Fibroblast of skin of left quadriceps (primary cell): ENCODE measurements at regions not wholly inside any gene's neighbourhood (a gene's known extent, or its start where the extent isn't known, plus 50 kb on each side); places are given as distances from the start of the nearest gene placed in this dataset.
"Not testable (repeated sequence)": the region's sequence is repeated elsewhere in the genome, so short reads cannot be mapped to it uniquely, and the experiment has no call there.

Experiments used
- DNase-seq, 2 experiments: peaks; one replicate each; pipeline ENCODE4 v3.0.0-alpha.2; 2013; ENCODE audit warnings: low read depth in 2 of 2

GRCh38 chr1:209106237-209106741, 477.2 kb upstream of the CAMK1G start:
- peak; percentile 62 to 72 for DNase-seq

GRCh38 chr1:209106861-209107260, 476.7 kb upstream of the CAMK1G start:
- DNase-seq = no peak

DNA sequence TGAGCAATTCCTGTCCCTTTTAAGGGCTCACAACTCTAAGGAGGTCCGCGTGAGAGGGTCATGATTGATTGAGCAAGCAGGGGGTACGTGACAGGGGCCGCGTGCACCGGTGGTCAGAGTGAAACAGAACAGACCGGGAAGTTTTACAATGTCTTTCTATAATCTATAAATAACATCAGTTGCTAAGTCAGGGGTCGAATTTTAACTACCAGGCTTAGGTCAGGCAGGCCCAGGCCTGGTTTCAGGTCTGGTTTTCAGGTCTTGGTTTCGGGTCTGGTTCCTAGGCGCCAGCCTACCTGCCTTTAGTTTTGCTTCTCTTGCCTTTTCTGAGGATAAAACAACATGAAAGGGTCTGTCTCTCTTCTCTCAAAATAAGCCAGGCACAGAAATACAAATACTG, 476.0 kb upstream of the CAMK1G start:
- DNase-seq = no peak

- DNase-seq = no peak
These were observed 474.3 kb upstream of the CAMK1G start for GRCh38 chr1:209109001-209109785.

- DNase-seq = no peak
These were observed 470.0 kb upstream of the CAMK1G start for GRCh38 chr1:209113521-209113920.

GRCh38 chr1:209116705-209117104, 466.8 kb upstream of the CAMK1G start:
- no peak for DNase-seq

DNA sequence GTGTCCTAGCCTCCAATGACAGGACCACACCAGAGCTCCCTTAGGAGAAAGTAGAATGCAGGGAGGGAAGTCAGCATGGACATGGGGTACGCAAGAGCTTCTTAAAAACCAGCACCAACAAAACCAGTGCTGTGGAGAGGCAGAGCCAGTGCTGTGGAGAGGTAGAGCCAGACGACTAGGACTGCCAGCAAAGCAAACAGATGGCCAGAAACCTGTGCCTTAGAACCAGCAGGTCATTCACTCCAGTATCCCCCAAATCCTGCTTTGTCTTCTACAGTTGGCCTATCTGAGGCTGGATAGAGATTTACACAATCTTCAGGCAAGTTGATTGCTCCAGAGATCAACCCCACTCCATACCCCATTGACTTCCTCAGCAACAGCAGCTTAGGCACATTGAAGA, 459.9 kb upstream of the CAMK1G start:
- no peak for DNase-seq

DNA sequence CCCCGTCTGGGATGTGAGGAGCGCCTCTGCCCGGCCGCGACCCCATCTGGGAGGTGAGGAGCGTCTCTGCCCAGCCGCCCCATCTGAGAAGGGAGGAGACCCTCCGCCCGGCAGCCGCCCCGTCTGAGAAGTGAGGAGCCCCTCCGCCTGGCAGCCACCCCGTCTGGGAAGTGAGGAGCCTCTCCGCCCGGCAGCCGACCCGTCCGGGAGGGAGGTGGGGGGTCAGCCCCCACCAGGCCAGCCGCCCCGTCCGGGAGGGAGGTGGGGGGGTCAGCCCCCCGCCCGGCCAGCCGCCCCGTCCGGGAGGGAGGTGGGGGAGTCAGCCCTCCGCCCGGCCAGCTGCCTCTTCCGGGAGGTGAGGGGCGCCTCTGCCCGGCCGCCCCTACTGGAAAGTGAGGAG, 454.4 kb upstream of the CAMK1G start:
- DNase-seq = not testable (repeated sequence)

- DNase-seq = no peak
These were observed 452.6 kb upstream of the CAMK1G start for GRCh38 chr1:209130886-209131285.

- no peak for DNase-seq
These were observed 450.6 kb upstream of the CAMK1G start for GRCh38 chr1:209132736-209133467.

GRCh38 chr1:209134001-209134400, 449.5 kb upstream of the CAMK1G start:
- no peak for DNase-seq

DNA sequence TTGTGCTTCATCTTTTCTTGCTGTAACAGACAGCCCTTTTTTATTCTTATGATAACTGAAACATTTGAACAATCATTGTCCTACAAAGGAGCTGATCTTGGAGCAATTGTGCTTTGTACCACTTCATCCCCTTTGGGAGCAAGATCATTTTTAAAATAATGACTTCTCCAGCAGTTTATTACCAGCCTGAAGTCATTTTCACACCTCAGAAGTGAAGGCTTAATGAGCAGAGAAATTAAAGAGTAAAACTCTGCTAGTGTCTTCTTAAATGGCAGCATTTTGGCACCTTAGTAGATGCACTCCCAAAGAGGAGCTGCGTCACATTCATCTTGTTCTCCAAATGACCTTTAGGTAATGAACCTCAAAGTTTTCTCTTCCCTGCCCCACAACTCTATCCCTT, 439.6 kb upstream of the CAMK1G start:
- DNase-seq = no peak

DNA sequence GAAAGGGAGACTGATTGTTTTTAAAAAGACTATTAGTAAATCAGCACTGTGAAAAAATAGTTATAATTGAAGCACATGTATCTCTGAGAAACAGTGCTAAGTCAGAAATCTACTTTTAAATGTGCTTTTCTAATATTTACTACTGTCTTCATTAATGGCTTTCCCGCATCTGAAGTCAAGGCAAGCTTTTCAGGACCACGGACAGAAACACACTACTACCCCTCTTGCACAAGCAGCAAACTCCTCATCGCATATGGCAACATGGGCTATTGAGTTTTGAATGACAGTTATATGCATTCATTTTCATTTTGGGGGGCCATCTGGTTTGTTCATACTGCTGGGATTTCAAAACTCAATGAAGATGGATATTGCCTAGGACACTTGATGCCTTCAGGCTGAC, 433.4 kb upstream of the CAMK1G start:
- peak; percentile 32 to 34 for DNase-seq

- DNase-seq = no peak
These were observed 430.1 kb upstream of the CAMK1G start for GRCh38 chr1:209153411-209153810.

- no peak for DNase-seq
These were observed 428.6 kb upstream of the CAMK1G start for GRCh38 chr1:209154912-209155311.

DNA sequence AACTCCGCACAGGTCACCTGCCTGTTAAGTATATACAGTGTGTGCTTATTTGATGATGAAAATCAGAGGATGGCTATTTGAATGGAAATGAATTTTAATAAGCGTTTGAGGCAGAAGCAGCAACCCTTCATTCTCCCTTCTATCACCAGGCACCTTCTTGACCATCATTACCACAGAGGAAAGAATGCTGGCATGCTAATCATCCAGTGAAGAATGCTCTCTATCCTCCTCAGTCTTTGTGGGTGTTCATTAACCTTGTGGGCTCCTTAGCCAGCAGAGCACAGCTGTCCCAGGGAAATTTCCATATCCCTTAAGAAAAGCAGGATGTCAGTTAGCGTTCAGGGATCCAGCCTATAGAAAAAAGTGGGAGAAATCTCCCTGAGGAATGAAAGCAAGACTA, 428.0 kb upstream of the CAMK1G start:
- DNase-seq = no peak

GRCh38 chr1:209156991-209157390, 426.5 kb upstream of the CAMK1G start:
- no peak for DNase-seq

DNA sequence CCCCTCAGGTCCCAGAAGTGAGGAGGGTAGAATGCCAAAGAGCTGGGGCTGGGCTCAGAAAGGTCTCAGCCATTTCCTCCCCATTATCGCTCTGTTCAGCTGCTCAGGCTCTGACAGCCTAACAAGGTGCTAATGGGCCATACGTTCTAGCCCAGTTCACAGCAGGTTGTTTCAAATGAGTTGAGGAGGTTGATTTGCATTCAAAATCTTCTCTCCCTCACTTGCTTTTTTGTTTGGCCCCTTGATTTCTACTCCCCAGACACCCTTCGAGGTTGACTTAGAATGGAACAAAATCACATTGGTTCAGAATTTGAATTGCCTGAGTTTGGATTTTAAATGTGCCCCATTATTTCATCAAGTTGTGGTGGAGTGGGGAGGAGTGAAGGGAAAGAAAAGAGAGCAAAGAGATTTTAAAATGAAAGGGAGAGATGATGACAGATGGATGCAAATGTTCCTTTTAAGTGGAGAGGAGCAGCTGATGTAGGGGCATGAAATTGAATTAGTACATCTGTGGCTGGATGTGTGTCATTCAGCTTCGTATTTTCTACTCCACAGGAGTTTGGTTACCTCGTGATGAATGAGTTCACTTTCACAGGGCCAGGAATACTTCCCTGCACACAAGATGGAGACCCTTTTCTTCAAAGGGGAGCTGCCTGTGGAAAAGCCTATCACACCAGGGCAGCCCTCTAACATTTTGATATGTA, 425.8 kb upstream of the CAMK1G start:
- no peak for DNase-seq

DNA sequence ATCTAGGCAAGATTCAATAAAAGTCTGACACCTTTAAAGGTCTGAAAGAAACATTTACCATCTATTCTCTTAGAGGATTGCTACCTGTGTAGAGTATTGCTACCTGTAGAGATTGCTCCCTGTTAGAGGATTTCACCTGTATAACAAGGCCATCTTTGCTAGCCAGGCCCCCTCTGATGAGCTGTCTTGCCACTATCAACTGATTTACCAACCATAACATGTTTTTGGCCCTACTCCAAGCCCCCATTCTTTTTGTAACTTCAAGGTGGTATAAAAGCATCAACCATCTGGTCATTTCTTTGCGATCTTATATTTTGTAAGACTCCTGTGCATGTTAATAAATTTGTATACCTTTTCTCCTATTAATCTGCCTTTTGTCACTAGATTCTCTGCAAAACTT, 424.7 kb upstream of the CAMK1G start:
- DNase-seq = no peak

DNA sequence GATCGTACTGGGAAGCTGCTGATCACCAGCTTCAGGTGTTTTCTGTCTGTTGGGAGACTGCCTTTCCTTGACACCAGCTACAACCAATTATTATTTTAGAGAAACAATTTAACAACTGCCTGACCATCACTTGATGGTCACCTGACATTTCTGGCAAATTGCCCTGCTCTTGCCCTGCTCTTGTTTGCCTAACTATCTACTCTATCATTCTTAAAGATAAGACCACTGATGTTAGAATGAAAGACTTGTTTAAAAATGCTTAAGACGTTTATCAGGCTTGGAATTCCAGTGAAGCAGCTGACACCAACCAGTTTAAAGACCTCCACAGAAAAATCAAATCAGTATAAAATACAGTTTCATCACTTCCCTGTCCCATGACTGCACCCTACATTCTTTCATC, 423.3 kb upstream of the CAMK1G start:
- no peak for DNase-seq

DNA sequence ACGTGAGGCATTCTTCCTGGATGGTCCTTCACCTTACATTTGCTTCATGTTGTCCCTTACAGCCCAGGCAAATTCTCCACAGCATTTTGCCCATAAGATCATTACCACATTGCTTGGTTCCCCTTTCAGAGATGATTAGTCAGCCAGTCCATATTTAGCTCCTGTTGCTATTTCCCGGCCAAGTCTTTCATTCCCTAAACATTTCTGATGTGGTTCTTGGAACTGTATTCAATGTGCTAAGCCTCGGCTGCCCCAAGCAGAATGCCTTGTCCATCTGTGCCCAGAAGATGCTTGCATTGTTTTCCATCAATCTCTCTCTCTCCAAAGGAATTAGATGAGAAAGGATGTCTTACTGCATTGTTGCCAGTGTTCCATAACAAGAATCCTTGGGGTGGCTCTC, 420.9 kb upstream of the CAMK1G start:
- DNase-seq = no peak

GRCh38 chr1:209168204-209168603, 415.3 kb upstream of the CAMK1G start:
- no peak for DNase-seq

DNA sequence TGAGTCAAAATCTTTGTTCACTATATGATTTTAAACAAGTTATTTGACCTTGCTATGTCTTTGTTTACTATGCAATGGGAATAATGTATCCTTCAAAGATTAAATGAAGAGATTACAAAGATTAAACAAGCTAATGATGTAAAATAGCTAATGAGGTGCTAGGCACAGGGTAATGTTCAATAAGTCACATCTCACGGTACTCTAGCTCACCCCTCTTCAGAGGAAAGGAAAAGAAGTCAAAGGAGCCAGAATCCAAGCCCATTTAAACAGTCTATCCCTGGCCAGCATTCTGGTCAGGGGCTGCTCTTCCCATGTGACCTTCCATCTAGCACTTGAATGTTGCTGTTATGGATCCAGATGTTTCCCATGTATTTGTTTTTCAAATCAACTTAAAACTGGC, 412.4 kb upstream of the CAMK1G start:
- DNase-seq = no peak
